Thyroid gland (tissue), 4 donors: ENCODE measurements at regions not wholly inside any gene's neighbourhood (a gene's known extent, or its start where the extent isn't known, plus 50 kb on each side); places are given as distances from the start of the nearest gene placed in this dataset.

Source experiments
- CTCF ChIP-seq, 6 experiments: fragments of 200-600 bp in 3 of 6; fragments of 450-650 bp in 3 of 6; sonication (generic) in 3 of 6; IDR thresholded peaks; one replicate each; pipeline ENCODE4 v1.5.1; 2016 to 2019; ENCODE audit warnings: antibody characterized with exemption in 6 of 6, mild to moderate bottlenecking in 2 of 6, inconsistent platforms in 1 of 6, moderate library complexity in 1 of 6
- POLR2A ChIP-seq, 2 donors: fragments of 450-650 bp; IDR thresholded peaks; one replicate each; pipeline ENCODE4 v1.6.1; 2017; ENCODE audit warnings: antibody characterized with exemption in 2 of 2, mild to moderate bottlenecking in 2 of 2, moderate library complexity in 1 of 2

- TF ChIP-seq CTCF (IDR thresholded peaks at IDR 0.05) (no peak), POLR2A (IDR thresholded peaks at IDR 0.05) (no peak)
Measured at GRCh38 chr4:123343400-123344041, 53.1 kb upstream of the SPRY1 start.
